Type B pancreatic cell (in vitro differentiated cells): ENCODE measurements at regions not wholly inside any gene's neighbourhood (a gene's known extent, or its start where the extent isn't known, plus 50 kb on each side); places are given as distances from the start of the nearest gene placed in this dataset.

Source experiments
- DNase-seq: peaks from one replicate; pipeline ENCODE4 v3.0.0; 2021; ENCODE audit warnings: mixed read lengths; ENCODE audit not compliant: unreplicated experiment; ENCODE audit errors: extremely low spot score
- H3K27ac Mint-ChIP-seq: 2 replicates; pipeline ENCODE4 v1.8.0; 2021; ENCODE audit warnings: mild to moderate bottlenecking, mixed read lengths
- H3K27me3 Mint-ChIP-seq: 2 replicates; pipeline ENCODE4 v1.8.0; 2021; ENCODE audit warnings: mixed read lengths
- H3K36me3 Mint-ChIP-seq: 2 replicates; pipeline ENCODE4 v1.8.0; 2021; ENCODE audit warnings: mixed read lengths
- H3K4me1 Mint-ChIP-seq: one replicate; pipeline ENCODE4 v1.8.0; 2021; ENCODE audit warnings: mixed read lengths; ENCODE audit not compliant: unreplicated experiment
- H3K4me3 Mint-ChIP-seq: 2 replicates; pipeline ENCODE4 v1.8.0; 2021; ENCODE audit warnings: mild to moderate bottlenecking, mixed read lengths
- H3K9me3 Mint-ChIP-seq: 2 replicates; pipeline ENCODE4 v1.8.0; 2021; ENCODE audit warnings: mixed read lengths
- TF ChIP-seq, protein P1 (sequence below): fragments of 200-600 bp; sonication (generic); conservative IDR thresholded peaks from 2 replicates; pipeline ENCODE4 v1.5.0; 2021; ENCODE audit warnings: antibody characterized with exemption, mild to moderate bottlenecking

GRCh38 chr2:133906926-133907325 is 338.7 kb upstream of the NCKAP5 start:
- H3K27me3 Mint-ChIP-seq: peaks cover 3% of the 10 kb centered on the region
- TF ChIP-seq, protein P1, sequence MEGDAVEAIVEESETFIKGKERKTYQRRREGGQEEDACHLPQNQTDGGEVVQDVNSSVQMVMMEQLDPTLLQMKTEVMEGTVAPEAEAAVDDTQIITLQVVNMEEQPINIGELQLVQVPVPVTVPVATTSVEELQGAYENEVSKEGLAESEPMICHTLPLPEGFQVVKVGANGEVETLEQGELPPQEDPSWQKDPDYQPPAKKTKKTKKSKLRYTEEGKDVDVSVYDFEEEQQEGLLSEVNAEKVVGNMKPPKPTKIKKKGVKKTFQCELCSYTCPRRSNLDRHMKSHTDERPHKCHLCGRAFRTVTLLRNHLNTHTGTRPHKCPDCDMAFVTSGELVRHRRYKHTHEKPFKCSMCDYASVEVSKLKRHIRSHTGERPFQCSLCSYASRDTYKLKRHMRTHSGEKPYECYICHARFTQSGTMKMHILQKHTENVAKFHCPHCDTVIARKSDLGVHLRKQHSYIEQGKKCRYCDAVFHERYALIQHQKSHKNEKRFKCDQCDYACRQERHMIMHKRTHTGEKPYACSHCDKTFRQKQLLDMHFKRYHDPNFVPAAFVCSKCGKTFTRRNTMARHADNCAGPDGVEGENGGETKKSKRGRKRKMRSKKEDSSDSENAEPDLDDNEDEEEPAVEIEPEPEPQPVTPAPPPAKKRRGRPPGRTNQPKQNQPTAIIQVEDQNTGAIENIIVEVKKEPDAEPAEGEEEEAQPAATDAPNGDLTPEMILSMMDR: no peak
- H3K4me3 Mint-ChIP-seq: no peak overlapping the region
- DNase-seq: no peak
- no peaks in the 10 kb centered on the region for H3K36me3 Mint-ChIP-seq
- no peak overlapping the region for H3K27ac Mint-ChIP-seq
- H3K4me1 Mint-ChIP-seq: no peaks in the 10 kb centered on the region
- no peaks in the 10 kb centered on the region for H3K9me3 Mint-ChIP-seq

DNA sequence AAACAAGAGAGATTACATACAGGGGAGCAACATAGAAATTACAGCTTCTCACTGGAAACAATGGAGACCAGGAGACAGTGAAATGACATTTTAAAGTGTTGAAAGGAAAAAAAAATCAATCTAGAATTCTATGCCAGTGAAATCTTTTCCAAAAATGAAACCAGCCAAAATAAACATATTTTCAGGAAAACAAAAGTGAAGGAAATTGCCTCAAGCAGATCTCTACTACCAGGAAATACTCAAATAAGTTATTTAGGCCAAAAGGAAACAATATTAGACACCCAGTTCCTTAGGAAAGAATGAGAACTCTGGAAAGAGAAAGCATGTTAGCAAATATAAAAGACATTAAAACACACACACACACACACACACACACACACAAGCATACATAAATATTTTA is 339.9 kb upstream of the NCKAP5 start:
- no peaks in the 10 kb centered on the region for H3K36me3 Mint-ChIP-seq
- TF ChIP-seq, protein P1: no peak

DNA sequence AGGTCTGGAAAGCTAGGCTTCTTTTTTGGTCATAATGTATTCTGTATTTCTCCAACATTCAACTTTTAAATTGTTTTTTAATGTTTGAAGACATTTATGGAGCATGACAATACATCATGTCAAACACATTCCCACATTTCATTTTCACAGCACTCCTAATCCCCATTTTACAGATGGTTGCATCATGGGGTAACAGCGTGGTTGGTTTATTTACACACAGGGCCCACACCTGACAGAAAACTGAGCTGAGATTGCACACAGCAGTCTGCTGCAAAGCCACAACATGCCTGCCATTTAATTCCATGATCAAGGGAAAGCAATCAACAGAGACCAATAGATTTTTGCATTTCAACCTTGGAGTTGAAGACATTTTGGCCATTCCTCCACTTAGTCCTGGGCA is 335.7 kb upstream of the MGAT5 start:
- Mint-ChIP-seq H3K27ac (no peak overlapping the region), H3K9me3 (no peaks in the 10 kb centered on the region), H3K36me3 (no peaks in the 10 kb centered on the region), H3K4me3 (no peak overlapping the region), H3K27me3 (no peaks in the 10 kb centered on the region), H3K4me1 (no peaks in the 10 kb centered on the region)
- TF ChIP-seq, protein P1: no peak
- no peak for DNase-seq

More for the DNA sequence above, 339.9 kb upstream of the NCKAP5 start:
- Mint-ChIP-seq H3K27ac (no peak overlapping the region), H3K4me3 (no peak overlapping the region), H3K4me1 (no peaks in the 10 kb centered on the region), H3K27me3 (peaks cover 2% of the 10 kb centered on the region), H3K9me3 (no peaks in the 10 kb centered on the region)
- DNase-seq: no peak

GRCh38 chr2:133919285-133919684 is 334.6 kb upstream of the MGAT5 start:
- H3K4me3 Mint-ChIP-seq: no peak overlapping the region
- H3K27me3 Mint-ChIP-seq: no peaks in the 10 kb centered on the region
- no peaks in the 10 kb centered on the region for H3K4me1 Mint-ChIP-seq
- DNase-seq: no peak
- no peak overlapping the region for H3K27ac Mint-ChIP-seq
- H3K36me3 Mint-ChIP-seq: no peaks in the 10 kb centered on the region
- no peaks in the 10 kb centered on the region for H3K9me3 Mint-ChIP-seq
- TF ChIP-seq, protein P1: no peak

DNA sequence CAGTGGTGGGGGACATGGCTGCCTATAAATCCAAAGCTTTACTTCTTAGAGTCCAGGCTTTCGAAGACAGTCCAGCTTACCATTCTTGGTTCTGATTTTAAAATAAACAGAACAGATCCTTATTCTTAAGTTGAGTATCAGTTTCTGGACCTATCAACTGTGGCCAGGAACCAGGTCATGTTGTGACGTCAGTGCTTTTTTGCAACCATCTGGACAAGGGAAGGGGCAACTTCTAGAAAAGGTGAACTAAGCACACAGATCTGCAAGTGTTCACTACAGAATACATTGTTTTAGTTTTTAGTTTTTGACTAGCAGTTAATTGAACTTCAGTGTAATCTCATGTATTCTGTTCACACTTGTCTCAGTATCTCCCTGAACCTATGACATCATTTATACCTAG is 326.0 kb upstream of the MGAT5 start:
- TF ChIP-seq, protein P1: no peak
- Mint-ChIP-seq H3K27ac (no peak overlapping the region), H3K36me3 (no peaks in the 10 kb centered on the region), H3K27me3 (peaks cover 8% of the 10 kb centered on the region), H3K4me3 (no peak overlapping the region), H3K4me1 (no peaks in the 10 kb centered on the region), H3K9me3 (no peaks in the 10 kb centered on the region)
- no peak for DNase-seq

- Mint-ChIP-seq H3K27me3 (no peaks in the 10 kb centered on the region), H3K9me3 (no peaks in the 10 kb centered on the region), H3K4me1 (no peaks in the 10 kb centered on the region), H3K27ac (no peak overlapping the region), H3K36me3 (no peaks in the 10 kb centered on the region), H3K4me3 (no peak overlapping the region)
- TF ChIP-seq, protein P1: no peak
- DNase-seq: no peak
Measured at GRCh38 chr2:133936096-133936495, 317.8 kb upstream of the MGAT5 start.
